B cell (primary cell): ENCODE measurements at regions not wholly inside any gene's neighbourhood (a gene's known extent, or its start where the extent isn't known, plus 50 kb on each side); places are given as distances from the start of the nearest gene placed in this dataset.

Experiments
- ATAC-seq: fragments of 200-7000 bp; cut with Tn5 transposase; one replicate; pipeline ENCODE4 v1.10.0; 2021; ENCODE audit warnings: low read depth, mild to moderate bottlenecking, moderate number of reproducible peaks, moderate library complexity
- CTCF ChIA-PET: fragments of 350-600 bp; sonication (Branson Sonifier 250); formaldehyde crosslinking; loops from one replicate; lab custom pipeline; 2021; ENCODE audit warnings: antibody characterized with exemption, inconsistent platforms; lab: Charles Lee
- POLR2A ChIA-PET: fragments of 350-600 bp; sonication (Branson Sonifier 250); formaldehyde crosslinking; loops from one replicate; lab custom pipeline; 2021; ENCODE audit warnings: antibody characterized with exemption; lab: Charles Lee
- DNase-seq: peaks from one replicate; pipeline ENCODE4 v3.0.0; 2013
- H2AFZ ChIP-seq: 2 replicates; pipeline ENCODE4 v1.6.1; 2012; ENCODE audit warnings: mild to moderate bottlenecking, low read depth, low read length; ENCODE audit not compliant: insufficient read depth, poor library complexity, severe bottlenecking
- H3K27ac ChIP-seq, 2 donors: 1 replicate in 1 of 2; 2 replicates in 1 of 2; pipeline ENCODE4 v1.5.1; 2012 to 2013; ENCODE audit warnings: low read length in 2 of 2, mild to moderate bottlenecking in 2 of 2, moderate library complexity in 1 of 2
- H3K27me3 ChIP-seq, 4 experiments: fragments of 200-600 bp in 1 of 4; sonication (generic) in 1 of 4; replicated peaks in 1 of 4; 1 replicate in 2 of 4; 2 replicates in 2 of 4; pipeline versions ENCODE4 v1.6.1 to v1.7.0; 2013 to 2016; ENCODE audit warnings: low read length in 3 of 4, mild to moderate bottlenecking in 2 of 4, mixed read lengths in 1 of 4, moderate library complexity in 1 of 4; ENCODE audit not compliant: insufficient read depth in 4 of 4, control insufficient read depth in 3 of 4; ENCODE audit errors: control extremely low read depth in 1 of 4
- H3K36me3 ChIP-seq, 2 experiments: replicated peaks in 1 of 2; 1 replicate in 1 of 2; 2 replicates in 1 of 2; pipeline versions ENCODE4 v1.6.1 to v1.7.1; 2013; ENCODE audit warnings: low read length in 1 of 2; ENCODE audit not compliant: insufficient read depth in 2 of 2, control insufficient read depth in 1 of 2; ENCODE audit errors: control extremely low read depth in 1 of 2, extremely low read depth in 1 of 2
- H3K4me1 ChIP-seq, 2 donors: fragments of 200-600 bp in 1 of 2; sonication (generic) in 1 of 2; 1 replicate in 1 of 2; 2 replicates in 1 of 2; pipeline versions ENCODE4 v1.5.1 to v1.6.1; 2013 to 2017; ENCODE audit warnings: low read length in 2 of 2; ENCODE audit not compliant: control insufficient read depth in 2 of 2, insufficient read depth in 2 of 2
- H3K4me2 ChIP-seq: replicated peaks from 2 replicates; pipeline ENCODE3; 2012; ENCODE audit warnings: mild to moderate bottlenecking, low read depth, low read length; ENCODE audit not compliant: poor library complexity, severe bottlenecking
- H3K4me3 ChIP-seq, 5 experiments: fragments of 200-600 bp in 1 of 5; sonication (generic) in 1 of 5; 1 replicate in 3 of 5; 2 replicates in 2 of 5; pipeline versions ENCODE4 v1.5.1 to v1.7.0; 2011 to 2016; ENCODE audit warnings: low read length in 4 of 5, mild to moderate bottlenecking in 4 of 5, low read depth in 2 of 5, control low read depth in 1 of 5, moderate library complexity in 1 of 5; ENCODE audit not compliant: insufficient read depth in 1 of 5; ENCODE audit errors: control extremely low read depth in 1 of 5, extremely low read depth in 1 of 5
- H3K79me2 ChIP-seq: fragments of 200-600 bp; sonication (generic); one replicate; pipeline ENCODE4 v1.6.0; 2016; ENCODE audit warnings: low read length; ENCODE audit not compliant: control insufficient read depth, insufficient read depth
- H3K9ac ChIP-seq: fragments of 200-600 bp; sonication (generic); 2 replicates; pipeline ENCODE4 v1.6.1; 2017; ENCODE audit warnings: mild to moderate bottlenecking, low read length, moderate library complexity
- H3K9me3 ChIP-seq, 3 donors: one replicate each; pipeline versions ENCODE4 v1.6.1 to v1.7.1; 2013; ENCODE audit warnings: low read length in 2 of 3; ENCODE audit not compliant: control insufficient read depth in 2 of 3, insufficient read depth in 1 of 3; ENCODE audit errors: control extremely low read depth in 1 of 3
- H4K20me1 ChIP-seq: 2 replicates; pipeline ENCODE4 v1.6.0; 2012; ENCODE audit warnings: mild to moderate bottlenecking, low read length; ENCODE audit not compliant: insufficient read depth, control insufficient read depth, poor library complexity, severe bottlenecking
- H3K27ac Mint-ChIP-seq: one replicate; pipeline ENCODE4 v1.8.0; 2021; ENCODE audit warnings: mixed read lengths
- H3K27me3 Mint-ChIP-seq: one replicate; pipeline ENCODE4 v1.8.0; 2021; ENCODE audit warnings: mixed read lengths
- H3K4me1 Mint-ChIP-seq: one replicate; pipeline ENCODE4 v1.8.0; 2021; ENCODE audit warnings: mixed read lengths
- H3K4me3 Mint-ChIP-seq: one replicate; pipeline ENCODE4 v1.8.0; 2021; ENCODE audit warnings: mixed read lengths
- H3K9me3 Mint-ChIP-seq: one replicate; pipeline ENCODE4 v1.8.0; 2022; ENCODE audit warnings: mixed read lengths; ENCODE audit not compliant: insufficient read depth
- EZH2 ChIP-seq: IDR thresholded peaks from 2 replicates; pipeline ENCODE4 v1.6.1; 2012; ENCODE audit warnings: borderline replicate concordance, low read depth, mild to moderate bottlenecking, moderate library complexity, low read length; ENCODE audit not compliant: insufficient read depth, poor library complexity, severe bottlenecking
- WGBS: methylation state at CpG from one replicate; pipeline ENCODE4 v1.1.5; 2013; ENCODE audit warnings: missing lambda C conversion rate; ENCODE audit not compliant: insufficient coverage; 5-methylcytosine and 5-hydroxymethylcytosine counted together
- intact Hi-C: fragments of 100-400 bp; cut with micrococcal nuclease; formaldehyde crosslinking; loops from one replicate; pipeline ENCODE4 v1.10.0; 2022
- TF ChIP-seq, protein P1 (sequence below): fragments of 200-600 bp; IDR thresholded peaks from one replicate; pipeline ENCODE4 v1.8.0; 2022; ENCODE audit warnings: antibody characterized with exemption, mild to moderate bottlenecking

GRCh38 chr14:76581592-76581991 lies 179.7 kb upstream of the VASH1 start:
- H3K79me2 ChIP-seq: no peaks in the 10 kb centered on the region
- intact Hi-C loops: no loop called here
- H4K20me1 ChIP-seq: no peaks in the 10 kb centered on the region
- ChIA-PET POLR2A (no interaction called here), CTCF (no interaction called here)
- no peaks in the 10 kb centered on the region for H3K36me3 ChIP-seq
- no peak overlapping the region for H2AFZ ChIP-seq
- peaks cover 3% of the 10 kb centered on the region for H3K9me3 Mint-ChIP-seq
- ATAC-seq (no peak), DNase-seq (no peak)
- peaks cover 22% of the 10 kb centered on the region for H3K27me3 Mint-ChIP-seq
- no peak overlapping the region for H3K27ac ChIP-seq
- TF ChIP-seq, protein P1, sequence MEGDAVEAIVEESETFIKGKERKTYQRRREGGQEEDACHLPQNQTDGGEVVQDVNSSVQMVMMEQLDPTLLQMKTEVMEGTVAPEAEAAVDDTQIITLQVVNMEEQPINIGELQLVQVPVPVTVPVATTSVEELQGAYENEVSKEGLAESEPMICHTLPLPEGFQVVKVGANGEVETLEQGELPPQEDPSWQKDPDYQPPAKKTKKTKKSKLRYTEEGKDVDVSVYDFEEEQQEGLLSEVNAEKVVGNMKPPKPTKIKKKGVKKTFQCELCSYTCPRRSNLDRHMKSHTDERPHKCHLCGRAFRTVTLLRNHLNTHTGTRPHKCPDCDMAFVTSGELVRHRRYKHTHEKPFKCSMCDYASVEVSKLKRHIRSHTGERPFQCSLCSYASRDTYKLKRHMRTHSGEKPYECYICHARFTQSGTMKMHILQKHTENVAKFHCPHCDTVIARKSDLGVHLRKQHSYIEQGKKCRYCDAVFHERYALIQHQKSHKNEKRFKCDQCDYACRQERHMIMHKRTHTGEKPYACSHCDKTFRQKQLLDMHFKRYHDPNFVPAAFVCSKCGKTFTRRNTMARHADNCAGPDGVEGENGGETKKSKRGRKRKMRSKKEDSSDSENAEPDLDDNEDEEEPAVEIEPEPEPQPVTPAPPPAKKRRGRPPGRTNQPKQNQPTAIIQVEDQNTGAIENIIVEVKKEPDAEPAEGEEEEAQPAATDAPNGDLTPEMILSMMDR: no peak
- TF ChIP-seq EZH2: no peak
- no peaks in the 10 kb centered on the region for H3K27me3 ChIP-seq
- H3K4me2 ChIP-seq: no peak overlapping the region
- 63% methylated on average over 1 of the region's 1 CpG for WGBS
- no peaks in the 10 kb centered on the region for H3K4me1 ChIP-seq
- no peak overlapping the region for H3K9ac ChIP-seq
- H3K4me3 Mint-ChIP-seq: no peak overlapping the region
- H3K4me1 Mint-ChIP-seq: no peaks in the 10 kb centered on the region
- H3K27ac Mint-ChIP-seq: no peak overlapping the region
- no peak overlapping the region for H3K4me3 ChIP-seq
- H3K9me3 ChIP-seq: peaks cover 0 to 4% (median 0%) of the 10 kb centered on the region in 3 donors

DNA sequence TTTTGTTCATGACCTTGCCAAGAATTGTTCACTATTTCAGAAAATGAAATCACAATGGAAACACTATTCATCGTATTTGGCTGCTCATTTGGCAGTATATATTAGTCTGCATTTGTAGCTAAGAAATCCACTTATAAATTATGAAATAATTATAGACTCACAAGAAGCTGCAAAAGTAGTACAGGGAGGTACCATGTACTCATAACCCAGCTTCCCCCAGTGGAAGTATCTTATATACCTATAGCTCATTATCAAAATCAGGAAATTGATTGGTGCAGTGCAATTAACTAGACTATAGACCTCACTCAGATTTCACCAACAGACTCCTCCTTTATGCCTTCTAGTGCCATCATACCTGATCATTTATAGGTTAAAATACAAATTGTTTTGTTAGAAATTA lies 178.8 kb upstream of the VASH1 start:
- peaks cover 23% of the 10 kb centered on the region for H3K27me3 Mint-ChIP-seq
- ATAC-seq (no peak), DNase-seq (no peak)
- intact Hi-C loops: no loop called here
- no peaks in the 10 kb centered on the region for H3K36me3 ChIP-seq
- H3K79me2 ChIP-seq: no peaks in the 10 kb centered on the region
- H3K9me3 ChIP-seq: peaks cover 0 to 2% (median 0%) of the 10 kb centered on the region in 3 donors
- H4K20me1 ChIP-seq: no peaks in the 10 kb centered on the region
- CTCF ChIA-PET: no interaction called here
- no peak overlapping the region for H2AFZ ChIP-seq
- H3K4me3 Mint-ChIP-seq: no peak overlapping the region
- no peak overlapping the region for H3K4me3 ChIP-seq
- H3K27ac Mint-ChIP-seq: no peak overlapping the region
- no peak for TF ChIP-seq EZH2
- TF ChIP-seq, protein P1: no peak
- no peaks in the 10 kb centered on the region for H3K27me3 ChIP-seq
- POLR2A ChIA-PET: no interaction called here
- H3K4me2 ChIP-seq: no peak overlapping the region
- H3K9me3 Mint-ChIP-seq: peaks cover under 1% of the 10 kb centered on the region
- no peak overlapping the region for H3K27ac ChIP-seq
- no peaks in the 10 kb centered on the region for H3K4me1 Mint-ChIP-seq
- H3K9ac ChIP-seq: no peak overlapping the region
- H3K4me1 ChIP-seq: no peaks in the 10 kb centered on the region
- WGBS: no CpG with 5 or more reads among the region's 1 CpG
